GM19438 (cell line): ENCODE measurements at regions not wholly inside any gene's neighbourhood (a gene's known extent, or its start where the extent isn't known, plus 50 kb on each side); places are given as distances from the start of the nearest gene placed in this dataset.

Experiments used
- ATAC-seq: cut with Tn5 transposase; IDR thresholded peaks from one replicate; pipeline ENCODE4 v1.9.1; 2021; ENCODE audit warnings: low read depth; ENCODE audit not compliant: unreplicated experiment

- no peak for ATAC-seq
Observed at GRCh38 chr5:174355208-174355612, 309.7 kb downstream of the NSG2 start.

GRCh38 chr5:174355995-174356394 lies 310.5 kb downstream of the NSG2 start:
- ATAC-seq = no peak

- no peak for ATAC-seq
Observed at GRCh38 chr5:174356536-174356935, 311.0 kb downstream of the NSG2 start.

- no peak for ATAC-seq
Observed at GRCh38 chr5:174358276-174358675, 312.8 kb downstream of the NSG2 start.

GRCh38 chr5:174359071-174359470 lies 313.6 kb downstream of the NSG2 start:
- ATAC-seq = no peak

GRCh38 chr5:174362514-174362913 lies 317.0 kb downstream of the NSG2 start:
- ATAC-seq = no peak

- no peak for ATAC-seq
Observed at GRCh38 chr5:174363934-174364333, 318.4 kb downstream of the NSG2 start.

- no peak for ATAC-seq
Observed at GRCh38 chr5:174364676-174365075, 319.2 kb downstream of the NSG2 start.

GRCh38 chr5:174371600-174372094 lies 326.1 kb downstream of the NSG2 start:
- ATAC-seq = no peak

- no peak for ATAC-seq
Observed at GRCh38 chr5:174374206-174374605, 328.7 kb downstream of the NSG2 start.

GRCh38 chr5:174376056-174376455 lies 330.6 kb downstream of the NSG2 start:
- no peak for ATAC-seq

GRCh38 chr5:174376726-174377373 lies 331.3 kb downstream of the NSG2 start:
- ATAC-seq = no peak

GRCh38 chr5:174378121-174378874 lies 332.8 kb downstream of the NSG2 start:
- no peak for ATAC-seq

- ATAC-seq = no peak
Observed at GRCh38 chr5:174380311-174380710, 334.8 kb downstream of the NSG2 start.

- ATAC-seq = no peak
Observed at GRCh38 chr5:174381241-174381640, 335.7 kb downstream of the NSG2 start.

- no peak for ATAC-seq
Observed at GRCh38 chr5:174383210-174384167, 338.0 kb downstream of the NSG2 start.

GRCh38 chr5:174384509-174384947 lies 339.0 kb downstream of the NSG2 start:
- ATAC-seq = no peak

- no peak for ATAC-seq
Observed at GRCh38 chr5:174386306-174386705, 338.1 kb upstream of the MSX2 start.

- ATAC-seq = no peak
Observed at GRCh38 chr5:174386846-174387245, 337.5 kb upstream of the MSX2 start.

- no peak for ATAC-seq
Observed at GRCh38 chr5:174387448-174387847, 336.9 kb upstream of the MSX2 start.

GRCh38 chr5:174392892-174393291 lies 331.5 kb upstream of the MSX2 start:
- ATAC-seq = no peak
